ENCODE measurements at regions not wholly inside any gene's neighbourhood (a gene's known extent, or its start where the extent isn't known, plus 50 kb on each side); places are given as distances from the start of the nearest gene placed in this dataset.

DNA sequence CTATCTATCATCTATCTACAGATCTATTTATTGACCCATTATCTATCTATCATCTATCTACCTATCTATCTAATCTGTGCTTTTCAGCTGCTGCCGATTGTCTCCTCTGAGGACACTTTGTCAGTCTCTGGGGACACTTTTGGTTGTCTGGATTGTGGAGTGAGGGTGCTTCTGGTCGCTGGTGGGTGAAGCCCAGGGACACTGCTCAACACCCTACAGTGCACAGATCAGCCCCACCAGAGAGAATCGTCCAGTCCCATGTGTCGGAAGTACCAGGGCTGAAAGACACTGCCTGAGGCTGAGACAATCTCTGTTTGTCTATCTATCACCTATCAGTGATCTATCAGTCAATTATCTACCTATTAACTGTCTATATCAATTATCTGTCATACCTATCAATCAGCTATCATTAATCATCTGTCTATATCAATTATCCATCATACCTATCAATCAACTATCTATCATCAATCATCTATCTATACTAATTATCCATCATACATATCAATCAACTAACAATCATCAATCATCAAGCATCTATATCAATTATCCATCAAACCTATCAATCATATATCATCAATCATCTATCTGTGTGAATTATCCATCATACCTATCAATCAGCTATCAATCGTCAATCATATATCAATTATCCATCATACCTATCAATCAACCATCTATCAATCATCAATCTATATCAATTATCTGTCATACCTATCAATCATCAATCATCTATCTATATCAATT lies 70.0 kb upstream of the PPP2R3B start:
- ChIA-PET CTCF (no interaction called here), POLR2A (no interaction called here)
- no peak for DNase-seq (ENCODE audit: extremely low spot score)
- TF ChIP-seq SP1 (IDR thresholded peaks at IDR 0.05) = no peak
- TF ChIP-seq, protein P1, sequence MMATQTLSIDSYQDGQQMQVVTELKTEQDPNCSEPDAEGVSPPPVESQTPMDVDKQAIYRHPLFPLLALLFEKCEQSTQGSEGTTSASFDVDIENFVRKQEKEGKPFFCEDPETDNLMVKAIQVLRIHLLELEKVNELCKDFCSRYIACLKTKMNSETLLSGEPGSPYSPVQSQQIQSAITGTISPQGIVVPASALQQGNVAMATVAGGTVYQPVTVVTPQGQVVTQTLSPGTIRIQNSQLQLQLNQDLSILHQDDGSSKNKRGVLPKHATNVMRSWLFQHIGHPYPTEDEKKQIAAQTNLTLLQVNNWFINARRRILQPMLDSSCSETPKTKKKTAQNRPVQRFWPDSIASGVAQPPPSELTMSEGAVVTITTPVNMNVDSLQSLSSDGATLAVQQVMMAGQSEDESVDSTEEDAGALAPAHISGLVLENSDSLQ (IDR thresholded peaks at IDR 0.05) = peak; percentile 89

DNA sequence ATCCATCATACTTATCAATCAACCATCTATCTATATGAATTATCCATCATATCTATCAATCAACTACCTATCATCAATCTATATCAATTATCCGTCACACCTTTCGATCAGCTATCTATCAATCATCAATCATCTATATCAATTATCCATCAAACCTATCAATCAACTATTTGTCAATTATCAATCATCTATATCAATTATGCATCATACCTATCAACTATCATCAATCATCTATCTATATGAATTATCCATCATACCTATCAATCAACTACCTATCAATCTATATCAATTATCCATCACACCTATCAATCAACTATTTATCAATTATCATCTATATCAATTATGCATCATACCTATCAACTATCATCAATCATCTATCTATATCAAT lies 70.6 kb upstream of the PPP2R3B start:
- no peak for DNase-seq (ENCODE audit: extremely low spot score)
- ChIA-PET CTCF (no interaction called here), POLR2A (no interaction called here)
- TF ChIP-seq TARDBP (IDR thresholded peaks at IDR 0.05) (no peak), HDGF (IDR thresholded peaks at IDR 0.05; ENCODE audit: borderline replicate concordance) (no peak), FOXK2 (IDR thresholded peaks at IDR 0.05) (no peak), SUZ12 (IDR thresholded peaks at IDR 0.05) (no peak), CTBP1 (IDR thresholded peaks at IDR 0.05; ENCODE audit: borderline replicate concordance) (0 out of 2 replicates have a peak, but pooled peaks have one; percentile 3), BHLHE40 (IDR thresholded peaks at IDR 0.05; ENCODE audit: borderline replicate concordance) (no peak)
- TF ChIP-seq, protein P1 (IDR thresholded peaks at IDR 0.05) = peak; percentile 92

DNA sequence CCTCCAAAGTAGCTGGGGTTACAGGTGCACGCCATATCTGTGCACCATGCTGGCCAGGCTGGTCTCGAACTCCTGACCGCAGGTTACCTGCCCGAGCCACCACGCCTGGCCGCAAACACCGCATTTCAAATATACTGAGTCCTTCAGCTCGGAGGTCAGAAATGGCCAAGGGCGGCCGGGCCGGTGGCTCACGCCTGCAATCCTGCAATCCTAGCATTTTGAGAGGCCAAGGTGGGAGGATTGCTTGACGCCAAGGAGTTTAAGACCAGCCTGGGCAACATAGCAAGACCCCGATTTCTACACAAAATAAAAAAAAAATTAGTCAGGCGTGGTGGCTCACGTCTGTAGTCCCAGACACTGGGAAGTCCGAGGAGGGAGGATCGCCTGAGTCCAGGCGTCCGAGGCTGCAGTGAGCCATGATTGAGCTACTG lies 71.9 kb upstream of the PPP2R3B start:
- ChIA-PET CTCF (no interaction called here), POLR2A (no interaction called here)
- DNase-seq (ENCODE audit: extremely low spot score) = no peak

DNA sequence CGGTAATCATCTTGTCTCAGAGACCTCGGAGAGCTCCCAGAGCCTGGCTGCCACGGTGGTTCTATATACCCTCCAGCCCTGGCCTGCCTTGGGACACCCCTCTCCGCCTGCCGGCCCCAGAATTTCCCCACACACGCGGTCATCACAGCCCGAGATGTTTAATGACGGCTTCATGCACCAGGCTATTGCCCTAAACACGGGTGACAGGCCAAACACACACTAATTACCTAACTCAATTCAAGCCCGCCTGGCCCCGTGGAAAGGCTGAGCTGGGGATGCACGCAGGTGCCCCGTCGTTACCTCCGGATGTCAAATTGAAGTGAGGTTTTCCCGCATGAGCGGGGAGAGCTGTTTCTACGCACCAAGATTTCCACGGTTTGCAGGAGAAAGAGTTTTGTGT lies 72.9 kb upstream of the PPP2R3B start:
- DNase-seq (ENCODE audit: extremely low spot score) = no peak
- POLR2A ChIA-PET = no interaction called here
- CTCF ChIA-PET = no interaction called here
- no peak for TF ChIP-seq FOXA1 (IDR thresholded peaks at IDR 0.05)
- TF ChIP-seq ARNT (IDR thresholded peaks at IDR 0.05) = no peak
- TF ChIP-seq, protein P1 (IDR thresholded peaks at IDR 0.05) = no peak
- no peak for TF ChIP-seq SUZ12 (IDR thresholded peaks at IDR 0.05)
- TF ChIP-seq BHLHE40 (IDR thresholded peaks at IDR 0.05; ENCODE audit: borderline replicate concordance) = no peak
- no peak for TF ChIP-seq HDGF (IDR thresholded peaks at IDR 0.05; ENCODE audit: borderline replicate concordance)
- TF ChIP-seq FOXK2 (IDR thresholded peaks at IDR 0.05) = no peak
- no peak for TF ChIP-seq CTBP1 (IDR thresholded peaks at IDR 0.05; ENCODE audit: borderline replicate concordance)
- no peak for TF ChIP-seq ZNF384 (IDR thresholded peaks at IDR 0.05)
- no peak for TF ChIP-seq NFRKB (IDR thresholded peaks at IDR 0.05)
- no peak for TF ChIP-seq TARDBP (IDR thresholded peaks at IDR 0.05)
- no peak for TF ChIP-seq ELF4 (IDR thresholded peaks at IDR 0.05)
- no peak for TF ChIP-seq LEF1 (IDR thresholded peaks at IDR 0.05; ENCODE audit: borderline replicate concordance)
- TF ChIP-seq L3MBTL2 (conservative IDR thresholded peaks at IDR 0.05) = no peak
- no peak for TF ChIP-seq SP1 (IDR thresholded peaks at IDR 0.05)
- no peak for TF ChIP-seq FOXM1 (IDR thresholded peaks at IDR 0.05; ENCODE audit: borderline replicate concordance)

More for the DNA sequence above, 71.9 kb upstream of the PPP2R3B start:
- TF ChIP-seq HDGF (IDR thresholded peaks at IDR 0.05; ENCODE audit: borderline replicate concordance) = no peak
- no peak for TF ChIP-seq LEF1 (IDR thresholded peaks at IDR 0.05; ENCODE audit: borderline replicate concordance)
- no peak for TF ChIP-seq CTBP1 (IDR thresholded peaks at IDR 0.05; ENCODE audit: borderline replicate concordance)
- no peak for TF ChIP-seq BHLHE40 (IDR thresholded peaks at IDR 0.05; ENCODE audit: borderline replicate concordance)
- TF ChIP-seq L3MBTL2 (conservative IDR thresholded peaks at IDR 0.05) = no peak
- TF ChIP-seq ZNF384 (IDR thresholded peaks at IDR 0.05) = no peak
- no peak for TF ChIP-seq TARDBP (IDR thresholded peaks at IDR 0.05)
- no peak for TF ChIP-seq SP1 (IDR thresholded peaks at IDR 0.05)
- TF ChIP-seq ARNT (IDR thresholded peaks at IDR 0.05) = no peak
- TF ChIP-seq SUZ12 (IDR thresholded peaks at IDR 0.05) = no peak
- TF ChIP-seq, protein P1 (IDR thresholded peaks at IDR 0.05) = no peak
- TF ChIP-seq FOXM1 (IDR thresholded peaks at IDR 0.05; ENCODE audit: borderline replicate concordance) = no peak

DNA sequence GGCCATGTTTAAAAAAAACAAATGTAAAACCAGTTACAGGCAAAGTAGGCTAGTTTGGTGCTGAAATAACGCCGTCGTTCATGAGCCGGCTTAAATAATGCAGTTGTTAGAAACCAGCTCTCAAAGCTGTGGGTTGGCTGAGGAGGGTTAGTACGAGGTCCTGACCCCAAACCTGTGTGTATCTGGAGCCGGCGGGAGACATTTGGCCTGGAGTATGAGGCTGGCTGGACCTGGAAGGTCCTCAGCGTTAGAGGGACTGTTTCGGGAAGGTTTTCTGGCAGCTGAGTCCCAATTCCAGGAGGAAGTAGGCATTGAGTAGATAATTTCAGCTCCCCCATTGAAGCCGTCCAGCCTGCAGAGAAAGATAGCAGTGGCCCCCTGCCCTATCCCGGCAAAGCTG lies 73.4 kb upstream of the PPP2R3B start:
- DNase-seq (ENCODE audit: extremely low spot score) = no peak

More for the DNA sequence above, 73.4 kb upstream of the PPP2R3B start:
- TF ChIP-seq FOXA1 (IDR thresholded peaks at IDR 0.05) = no peak
- TF ChIP-seq ZNF384 (IDR thresholded peaks at IDR 0.05) = no peak
- no peak for TF ChIP-seq CTBP1 (IDR thresholded peaks at IDR 0.05; ENCODE audit: borderline replicate concordance)
- TF ChIP-seq, protein P1 (IDR thresholded peaks at IDR 0.05) = no peak
- TF ChIP-seq LEF1 (IDR thresholded peaks at IDR 0.05; ENCODE audit: borderline replicate concordance) = no peak
- no peak for TF ChIP-seq FOXK2 (IDR thresholded peaks at IDR 0.05)
- no peak for TF ChIP-seq HDGF (IDR thresholded peaks at IDR 0.05; ENCODE audit: borderline replicate concordance)
- TF ChIP-seq L3MBTL2 (conservative IDR thresholded peaks at IDR 0.05) = no peak
- TF ChIP-seq ELF4 (IDR thresholded peaks at IDR 0.05) = no peak
- no peak for TF ChIP-seq NFRKB (IDR thresholded peaks at IDR 0.05)
- no peak for TF ChIP-seq ARNT (IDR thresholded peaks at IDR 0.05)
- no peak for TF ChIP-seq TARDBP (IDR thresholded peaks at IDR 0.05)
- TF ChIP-seq FOXM1 (IDR thresholded peaks at IDR 0.05; ENCODE audit: borderline replicate concordance) = no peak
- TF ChIP-seq BHLHE40 (IDR thresholded peaks at IDR 0.05; ENCODE audit: borderline replicate concordance) = no peak
- TF ChIP-seq SUZ12 (IDR thresholded peaks at IDR 0.05) = no peak
- ChIA-PET POLR2A (no interaction called here), CTCF (no interaction called here)

All from HEK293T (cell line).